ENCODE measurements at regions not wholly inside any gene's neighbourhood (a gene's known extent, or its start where the extent isn't known, plus 50 kb on each side); places are given as distances from the start of the nearest gene placed in this dataset.

GRCh38 chr12:85369365-85370154 lies 89.5 kb downstream of the ALX1 start:
- Histone ChIP-seq H2AFZ (no peak overlapping the region; the same call in 1 of the 2 replicates), H3K4me1 (replicated peaks; ENCODE audit: insufficient read depth) (no peaks in the 10 kb centered on the region), H3K36me3 (ENCODE audit: low read depth) (no peaks in the 10 kb centered on the region), H3F3A (ENCODE audit: insufficient read depth, low read depth) (no peaks in the 10 kb centered on the region), H3K4me2 (no peak overlapping the region), H4K20me1 (ENCODE audit: insufficient read depth) (no peaks in the 10 kb centered on the region), H3K4me3 (no peak overlapping the region), H3K79me2 (ENCODE audit: low read depth) (no peaks in the 10 kb centered on the region), H3K27ac (no peak overlapping the region), H3K9me2 (ENCODE audit: insufficient read depth) (no peaks in the 10 kb centered on the region), H3K27me3 (ENCODE audit: insufficient read depth, low read depth) (no peaks in the 10 kb centered on the region), H3K9me3 (ENCODE audit: insufficient read depth, low read depth) (no peaks in the 10 kb centered on the region; the same call in 1 of the 2 replicates)
- no peak for TF ChIP-seq EZH2 (IDR thresholded peaks at IDR 0.05; ENCODE audit: low read depth)
- TF ChIP-seq, protein P1, sequence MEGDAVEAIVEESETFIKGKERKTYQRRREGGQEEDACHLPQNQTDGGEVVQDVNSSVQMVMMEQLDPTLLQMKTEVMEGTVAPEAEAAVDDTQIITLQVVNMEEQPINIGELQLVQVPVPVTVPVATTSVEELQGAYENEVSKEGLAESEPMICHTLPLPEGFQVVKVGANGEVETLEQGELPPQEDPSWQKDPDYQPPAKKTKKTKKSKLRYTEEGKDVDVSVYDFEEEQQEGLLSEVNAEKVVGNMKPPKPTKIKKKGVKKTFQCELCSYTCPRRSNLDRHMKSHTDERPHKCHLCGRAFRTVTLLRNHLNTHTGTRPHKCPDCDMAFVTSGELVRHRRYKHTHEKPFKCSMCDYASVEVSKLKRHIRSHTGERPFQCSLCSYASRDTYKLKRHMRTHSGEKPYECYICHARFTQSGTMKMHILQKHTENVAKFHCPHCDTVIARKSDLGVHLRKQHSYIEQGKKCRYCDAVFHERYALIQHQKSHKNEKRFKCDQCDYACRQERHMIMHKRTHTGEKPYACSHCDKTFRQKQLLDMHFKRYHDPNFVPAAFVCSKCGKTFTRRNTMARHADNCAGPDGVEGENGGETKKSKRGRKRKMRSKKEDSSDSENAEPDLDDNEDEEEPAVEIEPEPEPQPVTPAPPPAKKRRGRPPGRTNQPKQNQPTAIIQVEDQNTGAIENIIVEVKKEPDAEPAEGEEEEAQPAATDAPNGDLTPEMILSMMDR (conservative IDR thresholded peaks at IDR 0.05): no peak
- CTCF ChIA-PET: interaction anchor here (0.7 kb wide), 1 partner anchor 58 kb away, joined by 7 read pairs; no protein-coding TSS in a partner anchor
- BruUV-seq (replicated peaks): no TSS peak
- intact Hi-C loops (cut with micrococcal nuclease; ENCODE audit: unreplicated experiment): no loop called here
- POLR2A ChIA-PET (ENCODE audit: unreplicated experiment): no interaction called here
- no peak for DNase-seq

DNA sequence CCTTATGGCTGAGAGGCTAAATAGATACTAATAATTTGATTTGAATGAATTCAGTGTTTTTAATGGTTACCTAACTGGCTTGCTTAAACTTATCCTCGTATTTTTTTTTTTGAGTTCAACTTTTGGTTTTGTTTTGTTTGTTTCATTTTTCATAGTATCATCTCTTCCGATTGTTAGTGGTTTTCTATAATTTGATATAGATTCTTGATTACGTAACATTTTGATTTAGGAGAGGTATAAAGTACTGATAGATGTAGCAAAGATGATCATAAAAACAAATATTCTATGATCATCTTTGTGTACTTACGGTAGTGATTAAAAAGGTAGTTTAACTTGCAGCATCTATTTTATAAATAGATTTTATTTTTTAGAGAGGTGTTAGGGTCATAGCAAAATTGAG lies 93.0 kb downstream of the ALX1 start:
- TF ChIP-seq EZH2 (IDR thresholded peaks at IDR 0.05; ENCODE audit: low read depth): no peak
- TF ChIP-seq, protein P1 (conservative IDR thresholded peaks at IDR 0.05): no peak
- CTCF ChIA-PET: no interaction called here
- no TSS peak for BruUV-seq (replicated peaks)
- Histone ChIP-seq H3K36me3 (ENCODE audit: low read depth) (no peaks in the 10 kb centered on the region), H2AFZ (no peak overlapping the region), H4K20me1 (ENCODE audit: insufficient read depth) (no peaks in the 10 kb centered on the region), H3F3A (ENCODE audit: insufficient read depth, low read depth) (no peaks in the 10 kb centered on the region), H3K27ac (no peak overlapping the region), H3K4me3 (no peak overlapping the region), H3K9me2 (ENCODE audit: insufficient read depth) (no peaks in the 10 kb centered on the region; the same call in 1 of the 2 replicates), H3K9me3 (ENCODE audit: insufficient read depth, low read depth) (no peaks in the 10 kb centered on the region; the same call in 1 of the 2 replicates), H3K27me3 (ENCODE audit: insufficient read depth, low read depth) (no peaks in the 10 kb centered on the region), H3K79me2 (ENCODE audit: low read depth) (no peaks in the 10 kb centered on the region), H3K4me2 (no peak overlapping the region), H3K4me1 (replicated peaks; ENCODE audit: insufficient read depth) (no peaks in the 10 kb centered on the region)
- intact Hi-C loops (cut with micrococcal nuclease; ENCODE audit: unreplicated experiment): no loop called here
- POLR2A ChIA-PET (ENCODE audit: unreplicated experiment): no interaction called here
- DNase-seq: no peak

- intact Hi-C loops (cut with micrococcal nuclease; ENCODE audit: unreplicated experiment): no loop called here
- POLR2A ChIA-PET (ENCODE audit: unreplicated experiment): no interaction called here
- H3K4me1 ChIP-seq (replicated peaks; ENCODE audit: insufficient read depth): no peaks in the 10 kb centered on the region
- no peaks in the 10 kb centered on the region for H3K27me3 ChIP-seq (ENCODE audit: insufficient read depth, low read depth)
- H3F3A ChIP-seq (ENCODE audit: insufficient read depth, low read depth): no peaks in the 10 kb centered on the region
- H3K9me3 ChIP-seq (ENCODE audit: insufficient read depth, low read depth): no peaks in the 10 kb centered on the region; the same call in 1 of the 2 replicates
- H3K27ac ChIP-seq: no peak overlapping the region
- no peak overlapping the region for H3K4me3 ChIP-seq
- BruUV-seq (replicated peaks): no TSS peak
- H3K79me2 ChIP-seq (ENCODE audit: low read depth): no peaks in the 10 kb centered on the region
- CTCF ChIA-PET: no interaction called here
- no peaks in the 10 kb centered on the region for H4K20me1 ChIP-seq (ENCODE audit: insufficient read depth)
- no peak overlapping the region for H2AFZ ChIP-seq
- H3K9me2 ChIP-seq (ENCODE audit: insufficient read depth): no peaks in the 10 kb centered on the region; the same call in 1 of the 2 replicates
- TF ChIP-seq EZH2 (IDR thresholded peaks at IDR 0.05; ENCODE audit: low read depth): no peak
- TF ChIP-seq, protein P1 (conservative IDR thresholded peaks at IDR 0.05): no peak
- no peak for DNase-seq
- no peaks in the 10 kb centered on the region for H3K36me3 ChIP-seq (ENCODE audit: low read depth)
- H3K4me2 ChIP-seq: no peak overlapping the region
Observed at GRCh38 chr12:85374981-85375380, 95.0 kb downstream of the ALX1 start.

Data from PC-9 (cell line).